GM19438 (cell line): ENCODE measurements at regions not wholly inside any gene's neighbourhood (a gene's known extent, or its start where the extent isn't known, plus 50 kb on each side); places are given as distances from the start of the nearest gene placed in this dataset.
A peak's percentile ranks its signal among the peaks of the same experiment; 100 is the strongest.

Experiments
- ATAC-seq: cut with Tn5 transposase; IDR thresholded peaks from one replicate; pipeline ENCODE4 v1.9.1; 2021; ENCODE audit warnings: low read depth; ENCODE audit not compliant: unreplicated experiment

DNA sequence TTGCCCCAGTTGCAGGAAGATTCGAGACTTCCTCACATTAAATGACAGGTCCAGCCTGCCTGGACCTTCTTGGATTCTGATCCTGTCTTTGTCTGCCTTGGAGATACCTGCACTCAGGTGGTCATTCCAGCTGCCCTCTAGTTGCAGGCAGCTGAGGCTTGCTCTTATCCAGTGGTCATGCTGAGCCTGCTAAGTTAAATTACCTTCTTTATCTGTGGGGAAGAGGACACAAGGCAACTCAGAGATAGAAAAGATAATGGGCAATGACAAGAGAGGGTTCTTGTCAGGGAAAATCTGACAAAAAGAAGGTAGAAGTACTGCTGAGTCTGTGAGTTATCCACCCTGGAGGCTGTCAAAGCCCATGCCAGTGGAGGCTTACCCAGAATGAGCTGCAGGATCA, 401.4 kb downstream of the MID1IP1 start:
- no peak for ATAC-seq

- no peak for ATAC-seq
Observed at GRCh38 chrX:39203427-39203826, 402.2 kb downstream of the MID1IP1 start.

- ATAC-seq: no peak
Observed at GRCh38 chrX:39204353-39204752, 403.1 kb downstream of the MID1IP1 start.

GRCh38 chrX:39204945-39205344, 403.7 kb downstream of the MID1IP1 start:
- ATAC-seq: no peak

DNA sequence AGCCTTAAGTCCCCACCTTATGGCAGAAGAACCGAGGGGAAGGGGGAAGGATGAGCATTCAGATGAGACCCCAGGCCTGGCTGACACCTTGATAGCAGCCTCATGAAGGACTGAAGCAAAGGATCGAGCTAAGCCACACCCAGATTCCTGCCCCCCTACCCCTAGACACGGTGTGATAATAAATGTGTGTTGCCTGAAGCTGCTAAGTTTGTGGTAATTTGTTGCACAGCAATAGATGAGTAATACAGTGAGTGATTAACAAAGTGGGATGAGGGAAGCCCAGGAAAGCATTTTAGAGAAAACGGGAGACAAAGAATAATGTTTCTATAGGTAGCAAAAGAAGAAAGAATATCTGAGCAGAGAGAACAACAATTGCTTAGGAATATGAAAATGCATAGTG, 404.2 kb downstream of the MID1IP1 start:
- ATAC-seq: no peak

DNA sequence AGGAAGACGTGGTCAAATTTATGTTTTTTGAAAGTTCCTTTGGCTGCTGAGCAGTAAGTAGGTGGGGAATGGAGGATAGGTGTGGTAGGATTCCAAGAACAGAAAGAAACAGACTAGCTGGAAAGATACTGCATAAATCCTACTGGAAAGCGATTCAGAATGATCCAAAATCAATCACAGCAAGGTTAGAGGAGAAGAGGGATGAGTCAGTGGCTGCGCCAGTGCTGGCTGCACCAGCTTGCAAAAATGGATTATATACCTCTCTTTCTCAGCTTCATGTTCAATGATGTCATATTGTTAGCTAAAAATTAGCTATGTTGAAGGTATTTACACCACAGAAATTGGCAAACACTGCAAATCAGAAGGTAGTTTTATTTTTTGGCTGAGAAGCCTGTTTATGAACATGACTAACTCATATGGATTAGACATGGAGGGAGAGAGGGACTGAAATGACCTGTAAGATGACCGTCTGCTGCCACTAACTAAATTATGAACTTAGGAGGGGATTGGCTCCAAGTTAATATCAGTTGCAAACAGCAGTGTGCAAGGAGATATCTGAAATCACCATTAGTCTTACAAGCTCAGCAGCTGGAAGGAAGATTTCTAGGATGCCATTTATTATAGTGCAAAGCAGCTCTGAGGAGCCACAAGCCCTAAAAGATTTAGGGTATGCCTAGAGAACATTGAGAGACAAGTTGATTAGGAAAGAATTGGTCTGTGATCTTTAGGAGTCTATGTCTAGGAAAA, 405.3 kb downstream of the MID1IP1 start:
- no peak for ATAC-seq

DNA sequence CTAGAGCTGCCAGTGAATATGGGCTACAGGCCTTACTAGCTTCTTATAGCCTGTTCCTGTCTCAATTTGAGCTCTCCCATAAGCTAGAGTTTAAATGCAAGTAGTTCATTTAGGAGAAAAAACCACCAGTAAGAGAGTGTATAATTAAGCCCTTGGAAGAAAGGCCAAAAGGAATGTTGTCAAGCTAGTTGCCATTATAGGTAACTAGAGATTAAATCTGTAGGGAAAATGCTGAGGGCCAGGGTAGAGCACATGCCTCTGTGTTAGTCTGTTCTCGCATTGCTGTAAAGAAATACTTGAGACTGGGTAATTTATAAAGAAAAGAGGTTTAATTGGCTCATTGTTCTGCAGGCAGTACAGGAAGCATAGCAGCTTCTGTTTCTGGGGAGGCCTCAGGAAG, 410.2 kb downstream of the MID1IP1 start:
- no peak for ATAC-seq

DNA sequence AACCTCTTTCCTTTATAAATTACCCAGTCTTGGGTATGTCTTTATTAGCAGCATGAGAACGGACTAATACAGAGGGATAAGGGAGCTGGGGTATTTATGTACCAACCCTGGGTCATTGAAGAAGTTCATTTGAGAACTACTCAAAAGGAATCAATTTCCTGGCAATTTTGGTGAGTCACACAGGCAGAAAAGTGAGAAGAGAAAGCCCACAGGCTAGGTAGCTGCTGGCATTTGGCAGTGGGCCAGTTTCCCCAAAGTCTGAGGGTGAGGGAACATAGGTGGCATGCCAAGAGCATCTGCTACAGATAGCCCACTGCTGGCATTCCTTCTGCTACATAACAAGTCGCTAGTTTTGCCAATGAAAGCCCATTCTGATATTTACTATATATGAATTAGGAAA, 411.2 kb downstream of the MID1IP1 start:
- ATAC-seq: no peak

- ATAC-seq: no peak
Observed at GRCh38 chrX:39214387-39215126, 413.3 kb downstream of the MID1IP1 start.

- ATAC-seq: no peak
Observed at GRCh38 chrX:39220952-39221351, 419.7 kb downstream of the MID1IP1 start.

DNA sequence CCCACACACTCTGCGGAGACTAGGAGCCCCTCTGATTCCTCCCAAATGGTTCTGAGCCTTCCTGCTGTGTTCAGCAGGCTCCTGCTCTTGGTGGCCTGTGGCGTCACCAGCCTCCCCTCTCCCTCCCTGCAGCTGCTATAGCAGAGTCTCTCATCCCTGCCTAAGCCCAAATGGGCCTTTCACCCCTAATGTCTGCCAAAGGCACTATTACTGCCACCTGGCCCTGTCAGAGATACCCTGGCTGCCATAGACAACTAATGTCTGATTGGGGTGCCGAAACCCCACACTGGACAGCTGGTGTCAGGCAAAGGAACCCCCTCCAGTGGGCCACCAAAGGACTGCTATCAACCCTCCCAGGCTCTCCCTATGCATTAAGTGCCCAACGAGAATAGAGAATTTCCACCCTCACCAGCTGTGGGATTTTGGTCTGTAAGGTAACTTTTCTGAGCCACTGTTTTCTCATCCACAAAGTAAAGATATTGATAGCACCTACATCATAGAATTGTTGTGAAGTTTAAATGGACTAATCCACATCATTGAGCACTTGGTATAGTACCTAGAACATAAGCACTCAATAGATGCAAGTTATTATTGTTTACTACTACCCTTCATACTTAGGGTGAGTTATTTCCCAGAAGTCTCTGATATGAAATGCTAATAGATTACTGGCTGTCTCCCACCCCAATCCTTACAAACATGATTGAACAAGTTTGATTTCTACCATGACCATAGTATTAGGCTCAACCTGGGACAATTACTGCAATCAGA, 421.3 kb downstream of the MID1IP1 start:
- no peak for ATAC-seq

DNA sequence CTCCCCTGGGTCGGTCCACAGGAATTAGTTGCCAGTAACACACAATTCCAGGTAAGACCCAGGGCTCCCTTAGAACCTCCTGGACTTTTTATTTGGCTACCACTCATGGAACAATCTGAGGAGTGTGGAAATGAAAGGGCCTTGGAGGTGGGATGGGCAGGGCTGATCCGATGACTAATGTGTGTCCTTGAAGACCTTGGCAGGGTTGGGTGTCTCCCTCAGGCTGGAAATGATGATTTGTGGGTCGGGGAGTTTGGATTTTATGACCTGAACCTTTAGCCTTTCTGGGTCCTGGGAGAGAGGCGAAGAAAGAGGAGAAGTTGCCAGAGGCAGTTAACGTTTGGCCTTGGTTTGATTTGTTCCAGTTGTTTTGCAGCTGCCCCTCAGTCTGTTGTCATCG, 425.0 kb downstream of the MID1IP1 start:
- no peak for ATAC-seq

DNA sequence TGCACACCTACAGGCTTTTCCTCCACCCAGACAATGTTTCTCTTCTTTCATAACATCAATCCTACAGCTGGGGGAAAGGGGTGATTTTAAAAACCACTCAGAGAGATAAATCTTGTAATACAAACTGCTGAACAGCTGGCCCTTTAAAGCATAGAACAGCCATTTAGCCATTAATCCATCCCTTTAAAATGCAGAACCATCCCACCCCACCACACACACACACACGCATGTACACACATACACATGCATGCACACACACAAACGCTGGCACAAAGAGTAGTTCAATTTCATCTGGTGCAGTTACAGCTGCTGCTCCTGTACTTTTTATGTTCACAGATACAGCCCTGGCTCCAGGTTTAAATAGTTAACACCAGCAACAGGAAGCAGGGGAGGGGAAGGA, 426.1 kb downstream of the MID1IP1 start:
- no peak for ATAC-seq

- ATAC-seq: no peak
Observed at GRCh38 chrX:39238006-39238405, 436.7 kb downstream of the MID1IP1 start.

GRCh38 chrX:39242187-39242586, 440.9 kb downstream of the MID1IP1 start:
- ATAC-seq: peak; percentile 60

- ATAC-seq: no peak
Observed at GRCh38 chrX:39244147-39244546, 442.9 kb downstream of the MID1IP1 start.

- ATAC-seq: no peak
Observed at GRCh38 chrX:39245024-39245423, 443.8 kb downstream of the MID1IP1 start.

GRCh38 chrX:39247536-39247935, 446.3 kb downstream of the MID1IP1 start:
- no peak for ATAC-seq

DNA sequence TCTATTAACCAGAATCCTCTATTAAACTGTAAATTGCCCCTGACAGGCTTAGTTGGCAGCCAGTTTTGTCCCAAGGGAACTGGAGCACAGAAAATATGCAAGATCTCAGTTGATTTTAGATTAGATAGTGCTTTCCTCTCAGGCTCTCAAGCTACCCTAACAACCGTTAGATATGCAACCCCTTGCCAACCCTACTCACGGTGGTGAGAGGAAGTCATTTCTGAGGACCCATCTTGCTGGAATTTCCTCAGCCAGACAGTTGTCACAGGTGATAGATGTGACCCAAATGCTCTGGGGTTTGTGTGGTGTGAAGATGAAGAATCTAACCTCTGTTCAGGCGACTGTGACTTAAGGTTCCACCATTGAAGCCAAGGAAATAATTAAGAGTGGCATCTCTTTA, 447.1 kb downstream of the MID1IP1 start:
- ATAC-seq: no peak

GRCh38 chrX:39249999-39250398, 448.7 kb downstream of the MID1IP1 start:
- no peak for ATAC-seq

GRCh38 chrX:39251995-39252394, 450.7 kb downstream of the MID1IP1 start:
- ATAC-seq: no peak
